Neural progenitor cell (in vitro differentiated cells): ENCODE measurements at regions not wholly inside any gene's neighbourhood (a gene's known extent, or its start where the extent isn't known, plus 50 kb on each side); places are given as distances from the start of the nearest gene placed in this dataset.

Source experiments
- EZH2 ChIP-seq: fragments of 200-600 bp; sonication (generic); IDR thresholded peaks from 2 replicates; pipeline ENCODE4 v1.6.1; 2017; ENCODE audit warnings: antibody characterized with exemption, mild to moderate bottlenecking, moderate library complexity
- TF ChIP-seq, protein P1 (sequence below): fragments of 200-600 bp; sonication (generic); IDR thresholded peaks from 2 replicates; pipeline ENCODE4 v1.5.1; 2017; ENCODE audit warnings: antibody characterized with exemption, mild to moderate bottlenecking

GRCh38 chr10:131421381-131421780 lies 109.9 kb upstream of the TCERG1L start:
- TF ChIP-seq, protein P1, sequence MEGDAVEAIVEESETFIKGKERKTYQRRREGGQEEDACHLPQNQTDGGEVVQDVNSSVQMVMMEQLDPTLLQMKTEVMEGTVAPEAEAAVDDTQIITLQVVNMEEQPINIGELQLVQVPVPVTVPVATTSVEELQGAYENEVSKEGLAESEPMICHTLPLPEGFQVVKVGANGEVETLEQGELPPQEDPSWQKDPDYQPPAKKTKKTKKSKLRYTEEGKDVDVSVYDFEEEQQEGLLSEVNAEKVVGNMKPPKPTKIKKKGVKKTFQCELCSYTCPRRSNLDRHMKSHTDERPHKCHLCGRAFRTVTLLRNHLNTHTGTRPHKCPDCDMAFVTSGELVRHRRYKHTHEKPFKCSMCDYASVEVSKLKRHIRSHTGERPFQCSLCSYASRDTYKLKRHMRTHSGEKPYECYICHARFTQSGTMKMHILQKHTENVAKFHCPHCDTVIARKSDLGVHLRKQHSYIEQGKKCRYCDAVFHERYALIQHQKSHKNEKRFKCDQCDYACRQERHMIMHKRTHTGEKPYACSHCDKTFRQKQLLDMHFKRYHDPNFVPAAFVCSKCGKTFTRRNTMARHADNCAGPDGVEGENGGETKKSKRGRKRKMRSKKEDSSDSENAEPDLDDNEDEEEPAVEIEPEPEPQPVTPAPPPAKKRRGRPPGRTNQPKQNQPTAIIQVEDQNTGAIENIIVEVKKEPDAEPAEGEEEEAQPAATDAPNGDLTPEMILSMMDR, result no peak
- no peak for TF ChIP-seq EZH2
